Calu3 (cell line): ENCODE measurements at regions not wholly inside any gene's neighbourhood (a gene's known extent, or its start where the extent isn't known, plus 50 kb on each side); places are given as distances from the start of the nearest gene placed in this dataset.

Source experiments
- BruUV-seq: library from RNA; stranded (reverse); fragments of 400-500 nt; replicated peaks from 2 replicates; lab custom pipeline; 2021; lab: Mats Ljungman, UMichigan
- CTCF ChIA-PET: fragments of 300-600 bp; sonication (Branson Sonifier 250); formaldehyde crosslinking; loops from one replicate; lab custom pipeline; 2022; ENCODE audit warnings: antibody characterized with exemption; lab: Charles Lee
- DNase-seq: peaks from one replicate; pipeline ENCODE4 v3.0.0; 2022
- H3K27ac Mint-ChIP-seq: one replicate; pipeline ENCODE4 v1.8.0; 2022; ENCODE audit warnings: mixed read lengths; ENCODE audit not compliant: unreplicated experiment
- H3K27me3 Mint-ChIP-seq: one replicate; pipeline ENCODE4 v1.8.0; 2022; ENCODE audit warnings: mixed read lengths; ENCODE audit not compliant: unreplicated experiment
- H3K36me3 Mint-ChIP-seq: one replicate; pipeline ENCODE4 v1.8.0; 2022; ENCODE audit warnings: mild to moderate bottlenecking, moderate library complexity, mixed read lengths; ENCODE audit not compliant: insufficient read depth, unreplicated experiment
- H3K4me1 Mint-ChIP-seq: one replicate; pipeline ENCODE4 v1.8.0; 2022; ENCODE audit warnings: mild to moderate bottlenecking, low read depth, mixed read lengths; ENCODE audit not compliant: unreplicated experiment
- H3K4me3 Mint-ChIP-seq: one replicate; pipeline ENCODE4 v1.8.0; 2022; ENCODE audit warnings: mild to moderate bottlenecking, low read depth, moderate library complexity, mixed read lengths; ENCODE audit not compliant: unreplicated experiment
- H3K9me3 Mint-ChIP-seq: one replicate; pipeline ENCODE4 v1.8.0; 2022; ENCODE audit warnings: low read depth, mixed read lengths; ENCODE audit not compliant: unreplicated experiment
- intact Hi-C: fragments of 100-400 bp; cut with micrococcal nuclease; formaldehyde crosslinking; loops from one replicate; pipeline ENCODE4 v1.10.0; 2022; ENCODE audit not compliant: unreplicated experiment
- TF ChIP-seq, protein P1 (sequence below): fragments of 200-600 bp; IDR thresholded peaks from one replicate; pipeline ENCODE4 v1.8.0; 2022; ENCODE audit warnings: antibody characterized with exemption; ENCODE audit not compliant: unreplicated experiment

GRCh38 chr18:55906536-55906935, 318.5 kb upstream of the TCF4 start:
- DNase-seq = no peak
- TF ChIP-seq, protein P1, sequence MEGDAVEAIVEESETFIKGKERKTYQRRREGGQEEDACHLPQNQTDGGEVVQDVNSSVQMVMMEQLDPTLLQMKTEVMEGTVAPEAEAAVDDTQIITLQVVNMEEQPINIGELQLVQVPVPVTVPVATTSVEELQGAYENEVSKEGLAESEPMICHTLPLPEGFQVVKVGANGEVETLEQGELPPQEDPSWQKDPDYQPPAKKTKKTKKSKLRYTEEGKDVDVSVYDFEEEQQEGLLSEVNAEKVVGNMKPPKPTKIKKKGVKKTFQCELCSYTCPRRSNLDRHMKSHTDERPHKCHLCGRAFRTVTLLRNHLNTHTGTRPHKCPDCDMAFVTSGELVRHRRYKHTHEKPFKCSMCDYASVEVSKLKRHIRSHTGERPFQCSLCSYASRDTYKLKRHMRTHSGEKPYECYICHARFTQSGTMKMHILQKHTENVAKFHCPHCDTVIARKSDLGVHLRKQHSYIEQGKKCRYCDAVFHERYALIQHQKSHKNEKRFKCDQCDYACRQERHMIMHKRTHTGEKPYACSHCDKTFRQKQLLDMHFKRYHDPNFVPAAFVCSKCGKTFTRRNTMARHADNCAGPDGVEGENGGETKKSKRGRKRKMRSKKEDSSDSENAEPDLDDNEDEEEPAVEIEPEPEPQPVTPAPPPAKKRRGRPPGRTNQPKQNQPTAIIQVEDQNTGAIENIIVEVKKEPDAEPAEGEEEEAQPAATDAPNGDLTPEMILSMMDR = no peak
- CTCF ChIA-PET = no interaction called here
- H3K36me3 Mint-ChIP-seq = no peaks in the 10 kb centered on the region
- peaks cover 6% of the 10 kb centered on the region for H3K9me3 Mint-ChIP-seq
- H3K4me1 Mint-ChIP-seq = peaks cover 21% of the 10 kb centered on the region
- BruUV-seq = no TSS peak
- intact Hi-C loops = no loop called here
- H3K27ac Mint-ChIP-seq = no peak overlapping the region
- no peak overlapping the region for H3K4me3 Mint-ChIP-seq
- no peaks in the 10 kb centered on the region for H3K27me3 Mint-ChIP-seq

GRCh38 chr18:55903911-55904310, 315.9 kb upstream of the TCF4 start:
- no TSS peak for BruUV-seq
- H3K36me3 Mint-ChIP-seq = no peaks in the 10 kb centered on the region
- CTCF ChIA-PET = interaction anchor here (1.2 kb wide), 1 partner anchor 8 kb away, joined by 3 read pairs; no protein-coding TSS in a partner anchor
- intact Hi-C loops = no loop called here
- peaks cover 29% of the 10 kb centered on the region for H3K4me1 Mint-ChIP-seq
- peaks cover 6% of the 10 kb centered on the region for H3K9me3 Mint-ChIP-seq
- TF ChIP-seq, protein P1 = no peak
- no peak overlapping the region for H3K27ac Mint-ChIP-seq
- H3K4me3 Mint-ChIP-seq = no peak overlapping the region
- no peak for DNase-seq
- H3K27me3 Mint-ChIP-seq = no peaks in the 10 kb centered on the region

DNA sequence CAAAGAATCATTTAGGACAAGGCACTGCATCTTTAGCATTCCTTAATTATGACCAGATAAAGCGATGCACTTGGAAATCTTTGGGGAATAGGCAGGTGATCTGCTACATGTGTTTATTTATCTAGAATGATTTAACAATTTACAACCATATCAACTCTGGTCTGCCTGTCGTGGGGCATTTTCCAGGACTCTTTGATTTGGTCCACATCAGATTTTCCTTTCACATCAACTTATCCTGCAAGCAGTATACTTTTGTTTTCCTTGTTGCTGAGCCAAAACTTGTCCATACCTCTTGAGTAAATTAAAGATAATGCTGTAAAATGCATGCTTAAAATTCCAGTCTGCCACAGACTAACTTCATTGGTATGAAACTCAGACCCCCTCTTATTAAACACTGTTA, 312.4 kb upstream of the TCF4 start:
- Mint-ChIP-seq H3K4me1 (peaks cover 9% of the 10 kb centered on the region), H3K9me3 (no peaks in the 10 kb centered on the region), H3K36me3 (no peaks in the 10 kb centered on the region), H3K4me3 (no peak overlapping the region), H3K27me3 (no peaks in the 10 kb centered on the region), H3K27ac (no peak overlapping the region)
- BruUV-seq = no TSS peak
- DNase-seq = no peak
- TF ChIP-seq, protein P1 = no peak
- CTCF ChIA-PET = no interaction called here
- intact Hi-C loops = no loop called here

- no peaks in the 10 kb centered on the region for H3K27me3 Mint-ChIP-seq
- CTCF ChIA-PET = no interaction called here
- TF ChIP-seq, protein P1 = no peak
- peaks cover 9% of the 10 kb centered on the region for H3K4me1 Mint-ChIP-seq
- DNase-seq = no peak
- no TSS peak for BruUV-seq
- H3K4me3 Mint-ChIP-seq = no peak overlapping the region
- intact Hi-C loops = no loop called here
- H3K27ac Mint-ChIP-seq = no peak overlapping the region
- H3K36me3 Mint-ChIP-seq = no peaks in the 10 kb centered on the region
- H3K9me3 Mint-ChIP-seq = no peaks in the 10 kb centered on the region
Observed at GRCh38 chr18:55897091-55897689, 309.2 kb upstream of the TCF4 start.
